GM12864 (cell line): ENCODE measurements at regions not wholly inside any gene's neighbourhood (a gene's known extent, or its start where the extent isn't known, plus 50 kb on each side); places are given as distances from the start of the nearest gene placed in this dataset.

Experiments
- DNase-seq: peaks from one replicate; pipeline ENCODE4 v3.0.0-alpha.2; 2011; ENCODE audit warnings: low read depth
- H3K4me3 ChIP-seq: 2 replicates; pipeline ENCODE4 v1.5.1; 2011; ENCODE audit warnings: mild to moderate bottlenecking, low read depth, low read length, control low read depth
- CTCF ChIP-seq: IDR thresholded peaks from 2 replicates; pipeline ENCODE4 v1.5.1; 2011; ENCODE audit warnings: low read depth, mild to moderate bottlenecking, moderate library complexity, low read length, control low read depth, inconsistent platforms; ENCODE audit errors: missing control alignments

- no peak overlapping the region for H3K4me3 ChIP-seq
- DNase-seq: no peak
- TF ChIP-seq CTCF: no peak
Measured at GRCh38 chr14:101400830-101401229, 160.5 kb upstream of the DIO3 start.

DNA sequence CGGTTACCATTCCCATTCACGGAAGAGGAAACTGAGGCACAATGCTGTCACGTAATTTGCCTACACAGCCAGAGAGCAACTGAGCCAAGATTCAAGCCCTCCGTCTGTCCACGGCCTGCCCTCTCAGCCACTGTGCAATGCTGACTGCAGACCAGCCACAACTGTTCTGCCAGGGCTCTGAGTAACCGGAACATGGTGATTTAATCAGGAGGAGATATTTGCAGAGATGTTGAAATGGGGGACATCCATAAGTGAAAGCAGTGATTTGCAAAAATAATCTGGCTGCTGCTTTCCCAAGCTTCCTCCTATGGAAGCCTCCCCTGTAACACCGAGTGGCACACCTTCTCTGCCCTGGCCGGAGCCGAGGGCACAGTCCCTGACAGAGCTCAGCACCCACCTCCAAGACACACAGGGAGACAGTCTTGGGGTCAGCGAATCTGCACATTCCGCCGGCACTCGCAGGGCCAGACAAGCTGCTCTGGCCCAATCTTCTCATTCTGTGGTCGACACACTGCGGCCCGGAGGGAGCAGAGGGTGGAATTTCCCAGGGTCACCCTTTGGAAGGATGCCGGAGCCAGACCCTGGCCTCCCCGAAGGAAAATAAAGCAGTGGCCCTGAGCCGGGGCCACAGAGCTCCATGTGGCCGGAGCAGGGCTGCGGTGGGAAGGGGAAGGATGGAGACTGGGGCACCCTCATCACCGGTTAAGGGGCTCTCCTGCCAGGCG, 158.2 kb upstream of the DIO3 start:
- H3K4me3 ChIP-seq: no peak overlapping the region
- TF ChIP-seq CTCF: no peak
- no peak for DNase-seq

DNA sequence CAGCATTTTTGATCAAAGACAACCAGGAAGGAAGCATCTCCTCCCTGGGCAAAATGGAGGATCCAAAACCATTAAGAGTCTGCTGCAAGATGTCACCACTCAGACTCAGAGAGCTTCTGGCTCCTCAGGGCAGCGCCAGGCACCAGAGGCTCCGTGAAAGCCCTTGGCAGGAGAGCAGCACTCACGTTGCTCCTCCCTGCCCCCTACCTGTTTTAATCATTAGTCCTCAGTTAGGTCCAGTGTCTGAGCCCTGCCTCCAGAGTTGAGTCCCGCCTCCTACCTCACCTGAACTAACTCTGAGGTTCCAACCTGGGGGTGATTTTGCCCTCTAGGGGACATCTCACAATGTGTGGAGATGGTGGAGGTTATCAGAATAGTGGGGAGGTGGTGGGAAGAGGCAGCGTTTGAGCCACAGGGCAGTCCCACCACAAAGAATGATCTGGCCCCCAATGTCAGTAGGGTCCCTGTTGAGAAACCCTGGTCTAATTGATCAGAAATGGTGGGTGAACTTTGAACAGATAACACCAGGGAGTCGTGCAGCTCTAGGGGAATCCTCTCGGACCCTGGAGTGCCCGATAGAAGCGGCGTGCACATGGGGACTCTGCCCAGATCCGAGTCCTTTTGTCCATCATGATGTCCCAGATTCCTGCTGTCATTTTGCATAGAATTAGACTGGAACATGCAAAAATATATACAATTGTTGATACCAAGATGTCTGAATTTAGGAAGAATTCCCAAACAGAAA, 156.7 kb upstream of the DIO3 start:
- no peak overlapping the region for H3K4me3 ChIP-seq
- no peak for DNase-seq
- no peak for TF ChIP-seq CTCF

DNA sequence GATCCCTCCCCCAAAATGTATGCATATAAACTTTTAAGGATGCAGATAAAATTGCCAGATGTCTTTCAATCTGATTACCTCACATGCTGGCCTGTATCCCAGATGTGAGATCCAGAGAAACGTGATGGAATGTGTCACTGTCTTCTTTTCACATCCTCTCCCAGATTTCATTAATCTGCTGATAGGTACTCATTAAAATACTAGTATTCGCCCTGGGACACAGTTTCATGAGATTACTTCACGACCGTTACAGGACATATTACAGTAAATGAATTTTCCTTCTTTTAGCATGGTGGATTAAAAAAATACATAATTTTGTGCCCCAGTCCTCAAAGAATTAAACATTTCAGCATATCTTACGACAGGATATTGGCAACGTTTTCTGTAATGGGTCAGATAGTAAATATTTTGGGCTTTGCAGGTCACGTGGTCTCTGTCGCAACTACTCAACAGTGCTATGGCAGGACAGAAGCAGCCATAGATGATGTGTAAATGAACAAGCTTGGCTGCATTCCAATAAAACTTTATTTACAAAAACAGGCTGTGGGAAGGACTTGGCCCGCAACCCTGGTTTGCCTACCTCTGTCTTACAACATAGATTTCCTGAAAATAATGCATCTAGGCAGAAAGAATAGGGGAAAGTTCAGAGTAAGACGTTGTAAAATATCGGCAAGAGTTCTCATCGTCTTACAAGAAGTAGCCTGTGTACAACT, 156.0 kb upstream of the DIO3 start:
- TF ChIP-seq CTCF: no peak
- no peak overlapping the region for H3K4me3 ChIP-seq
- no peak for DNase-seq

- TF ChIP-seq CTCF: no peak
- DNase-seq: no peak
- no peak overlapping the region for H3K4me3 ChIP-seq
Measured at GRCh38 chr14:101406921-101407320, 154.4 kb upstream of the DIO3 start.

DNA sequence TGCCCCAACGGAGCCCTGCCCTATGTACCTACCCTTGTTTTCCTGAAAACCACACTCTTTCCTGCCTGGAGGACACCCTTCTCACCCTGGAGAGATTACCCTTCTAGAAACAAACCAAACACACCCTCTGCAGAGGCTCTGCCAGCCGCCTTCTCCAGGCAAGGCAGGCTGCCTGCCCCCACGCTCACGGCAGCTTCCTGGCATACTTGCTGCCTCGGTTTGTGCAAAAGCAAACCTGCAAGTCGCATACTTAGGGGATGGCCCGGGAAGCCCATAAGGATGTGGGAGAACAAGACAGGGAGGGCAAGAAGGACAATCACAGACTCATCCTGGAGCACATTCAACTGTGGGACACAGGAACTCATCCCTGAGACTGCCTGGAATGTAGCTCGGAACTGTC, 154.0 kb upstream of the DIO3 start:
- TF ChIP-seq CTCF: no peak
- DNase-seq: no peak
- no peak overlapping the region for H3K4me3 ChIP-seq
